Type B pancreatic cell (in vitro differentiated cells): ENCODE measurements at regions not wholly inside any gene's neighbourhood (a gene's known extent, or its start where the extent isn't known, plus 50 kb on each side); places are given as distances from the start of the nearest gene placed in this dataset.
"Not testable (repeated sequence)": the region's sequence is repeated elsewhere in the genome, so short reads cannot be mapped to it uniquely, and the experiment has no call there.

Source experiments
- DNase-seq: peaks from one replicate; pipeline ENCODE4 v3.0.0; 2021; ENCODE audit warnings: mixed read lengths; ENCODE audit not compliant: unreplicated experiment; ENCODE audit errors: extremely low spot score
- H3K27ac Mint-ChIP-seq: 2 replicates; pipeline ENCODE4 v1.8.0; 2021; ENCODE audit warnings: mild to moderate bottlenecking, mixed read lengths
- H3K27me3 Mint-ChIP-seq: 2 replicates; pipeline ENCODE4 v1.8.0; 2021; ENCODE audit warnings: mixed read lengths
- H3K36me3 Mint-ChIP-seq: 2 replicates; pipeline ENCODE4 v1.8.0; 2021; ENCODE audit warnings: mixed read lengths
- H3K4me1 Mint-ChIP-seq: one replicate; pipeline ENCODE4 v1.8.0; 2021; ENCODE audit warnings: mixed read lengths; ENCODE audit not compliant: unreplicated experiment
- H3K4me3 Mint-ChIP-seq: 2 replicates; pipeline ENCODE4 v1.8.0; 2021; ENCODE audit warnings: mild to moderate bottlenecking, mixed read lengths
- H3K9me3 Mint-ChIP-seq: 2 replicates; pipeline ENCODE4 v1.8.0; 2021; ENCODE audit warnings: mixed read lengths
- CTCF ChIP-seq: fragments of 200-600 bp; sonication (generic); conservative IDR thresholded peaks from 2 replicates; pipeline ENCODE4 v1.5.0; 2021; ENCODE audit warnings: antibody characterized with exemption, mild to moderate bottlenecking

DNA sequence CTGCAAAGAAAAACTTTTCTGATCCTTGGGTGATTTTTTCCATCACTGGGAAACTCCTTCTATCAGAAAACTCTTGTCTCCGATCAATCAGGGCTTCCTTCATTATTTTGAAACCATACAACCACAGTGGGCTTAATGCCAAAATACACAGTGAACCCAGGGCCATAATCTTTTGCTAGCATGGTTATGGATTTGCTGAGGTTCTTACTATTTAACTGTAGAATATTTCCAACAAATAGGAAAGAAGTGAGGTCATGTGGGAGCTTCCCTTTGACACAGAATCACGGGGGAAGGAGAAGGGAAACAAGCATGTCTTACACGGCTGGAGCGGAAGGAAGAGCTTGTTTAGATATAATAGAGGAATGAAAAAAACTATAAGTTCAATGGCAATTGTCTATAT is 1241.7 kb downstream of the REEP3 start:
- no peak for DNase-seq
- TF ChIP-seq CTCF, result no peak
- no peaks in the 10 kb centered on the region for H3K36me3 Mint-ChIP-seq
- no peak overlapping the region for H3K27ac Mint-ChIP-seq
- H3K9me3 Mint-ChIP-seq, result no peaks in the 10 kb centered on the region
- no peak overlapping the region for H3K4me3 Mint-ChIP-seq
- no peaks in the 10 kb centered on the region for H3K27me3 Mint-ChIP-seq
- no peaks in the 10 kb centered on the region for H3K4me1 Mint-ChIP-seq

GRCh38 chr10:64765498-64765897 is 1244.3 kb downstream of the REEP3 start:
- no peak overlapping the region for H3K4me3 Mint-ChIP-seq
- H3K4me1 Mint-ChIP-seq, result no peaks in the 10 kb centered on the region
- H3K27me3 Mint-ChIP-seq, result no peaks in the 10 kb centered on the region
- TF ChIP-seq CTCF, result no peak
- H3K27ac Mint-ChIP-seq, result no peak overlapping the region
- no peak for DNase-seq
- no peaks in the 10 kb centered on the region for H3K9me3 Mint-ChIP-seq
- no peaks in the 10 kb centered on the region for H3K36me3 Mint-ChIP-seq

GRCh38 chr10:64771253-64772050 is 1250.3 kb downstream of the REEP3 start:
- Mint-ChIP-seq H3K27ac (no peak overlapping the region), H3K36me3 (no peaks in the 10 kb centered on the region)

GRCh38 chr10:64773357-64773756 is 1252.2 kb downstream of the REEP3 start:
- Mint-ChIP-seq H3K27ac (no peak overlapping the region), H3K27me3 (no peaks in the 10 kb centered on the region), H3K4me1 (no peaks in the 10 kb centered on the region), H3K9me3 (no peaks in the 10 kb centered on the region), H3K36me3 (no peaks in the 10 kb centered on the region), H3K4me3 (no peak overlapping the region)
- DNase-seq, result no peak
- TF ChIP-seq CTCF, result no peak

More at GRCh38 chr10:64771253-64772050, 1250.3 kb downstream of the REEP3 start:
- H3K4me1 Mint-ChIP-seq, result no peaks in the 10 kb centered on the region
- H3K4me3 Mint-ChIP-seq, result no peak overlapping the region
- TF ChIP-seq CTCF, result no peak
- DNase-seq, result no peak
- H3K27me3 Mint-ChIP-seq, result no peaks in the 10 kb centered on the region
- no peaks in the 10 kb centered on the region for H3K9me3 Mint-ChIP-seq

GRCh38 chr10:64784451-64784850 is 1263.2 kb downstream of the REEP3 start:
- H3K36me3 Mint-ChIP-seq, H3K4me3 Mint-ChIP-seq, H3K4me1 Mint-ChIP-seq, H3K27ac Mint-ChIP-seq, H3K9me3 Mint-ChIP-seq, DNase-seq, H3K27me3 Mint-ChIP-seq: not testable (repeated sequence)

- DNase-seq, result no peak
- H3K36me3 Mint-ChIP-seq, result no peaks in the 10 kb centered on the region
- H3K4me1 Mint-ChIP-seq, result no peaks in the 10 kb centered on the region
- H3K27ac Mint-ChIP-seq, result no peak overlapping the region
- TF ChIP-seq CTCF, result no peak
- no peaks in the 10 kb centered on the region for H3K27me3 Mint-ChIP-seq
- H3K9me3 Mint-ChIP-seq, result no peaks in the 10 kb centered on the region
- no peak overlapping the region for H3K4me3 Mint-ChIP-seq
Observed at GRCh38 chr10:64785816-64786215, 1264.6 kb downstream of the REEP3 start.
